ENCODE measurements at regions not wholly inside any gene's neighbourhood (a gene's known extent, or its start where the extent isn't known, plus 50 kb on each side); places are given as distances from the start of the nearest gene placed in this dataset.

DNA sequence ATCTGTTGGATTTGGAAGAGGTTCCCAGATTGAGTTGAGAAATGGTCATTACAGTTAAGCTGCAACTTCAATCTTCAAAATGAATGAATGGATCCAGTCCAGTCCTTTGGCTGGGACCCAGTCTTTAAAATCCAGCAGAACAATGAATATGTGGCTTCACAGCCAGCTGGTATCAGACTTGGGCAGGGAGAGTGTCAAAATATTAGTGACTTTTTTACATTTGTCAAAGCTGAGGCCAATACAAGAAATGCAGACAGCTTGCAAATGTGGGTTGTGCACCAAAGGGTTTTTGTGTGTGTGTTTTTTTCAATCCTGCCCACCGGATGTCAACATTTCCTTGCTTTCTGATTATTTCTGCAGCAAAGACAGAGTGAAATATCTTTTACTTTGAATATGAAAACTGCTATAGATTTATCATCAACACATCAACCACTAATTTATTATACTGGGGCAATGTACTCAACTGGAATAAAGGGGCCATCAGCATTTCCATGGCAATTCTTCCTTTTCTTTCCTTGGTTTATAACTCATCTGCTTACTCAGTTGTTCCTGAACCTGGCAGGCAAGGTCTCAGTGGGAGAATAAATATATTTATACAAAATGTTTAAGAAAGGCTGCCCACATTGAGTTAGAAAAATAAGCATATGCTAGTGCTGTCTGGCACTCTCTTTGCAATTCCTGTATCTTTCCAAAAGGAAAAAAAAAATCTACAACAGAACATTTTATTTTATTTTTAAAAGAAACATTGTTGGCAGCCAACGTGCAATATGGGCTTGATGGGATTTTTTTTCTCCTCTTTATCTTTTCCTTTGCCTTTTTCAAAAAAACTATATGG is 491.6 kb upstream of the C1orf87 start:
- TF ChIP-seq, protein P1, sequence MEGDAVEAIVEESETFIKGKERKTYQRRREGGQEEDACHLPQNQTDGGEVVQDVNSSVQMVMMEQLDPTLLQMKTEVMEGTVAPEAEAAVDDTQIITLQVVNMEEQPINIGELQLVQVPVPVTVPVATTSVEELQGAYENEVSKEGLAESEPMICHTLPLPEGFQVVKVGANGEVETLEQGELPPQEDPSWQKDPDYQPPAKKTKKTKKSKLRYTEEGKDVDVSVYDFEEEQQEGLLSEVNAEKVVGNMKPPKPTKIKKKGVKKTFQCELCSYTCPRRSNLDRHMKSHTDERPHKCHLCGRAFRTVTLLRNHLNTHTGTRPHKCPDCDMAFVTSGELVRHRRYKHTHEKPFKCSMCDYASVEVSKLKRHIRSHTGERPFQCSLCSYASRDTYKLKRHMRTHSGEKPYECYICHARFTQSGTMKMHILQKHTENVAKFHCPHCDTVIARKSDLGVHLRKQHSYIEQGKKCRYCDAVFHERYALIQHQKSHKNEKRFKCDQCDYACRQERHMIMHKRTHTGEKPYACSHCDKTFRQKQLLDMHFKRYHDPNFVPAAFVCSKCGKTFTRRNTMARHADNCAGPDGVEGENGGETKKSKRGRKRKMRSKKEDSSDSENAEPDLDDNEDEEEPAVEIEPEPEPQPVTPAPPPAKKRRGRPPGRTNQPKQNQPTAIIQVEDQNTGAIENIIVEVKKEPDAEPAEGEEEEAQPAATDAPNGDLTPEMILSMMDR (IDR thresholded peaks at IDR 0.05) = no peak
- no peak for TF ChIP-seq POLR2A (IDR thresholded peaks at IDR 0.05)

Measured in lower leg skin (tissue), 3 donors.